ENCODE measurements at regions not wholly inside any gene's neighbourhood (a gene's known extent, or its start where the extent isn't known, plus 50 kb on each side); places are given as distances from the start of the nearest gene placed in this dataset.

DNA sequence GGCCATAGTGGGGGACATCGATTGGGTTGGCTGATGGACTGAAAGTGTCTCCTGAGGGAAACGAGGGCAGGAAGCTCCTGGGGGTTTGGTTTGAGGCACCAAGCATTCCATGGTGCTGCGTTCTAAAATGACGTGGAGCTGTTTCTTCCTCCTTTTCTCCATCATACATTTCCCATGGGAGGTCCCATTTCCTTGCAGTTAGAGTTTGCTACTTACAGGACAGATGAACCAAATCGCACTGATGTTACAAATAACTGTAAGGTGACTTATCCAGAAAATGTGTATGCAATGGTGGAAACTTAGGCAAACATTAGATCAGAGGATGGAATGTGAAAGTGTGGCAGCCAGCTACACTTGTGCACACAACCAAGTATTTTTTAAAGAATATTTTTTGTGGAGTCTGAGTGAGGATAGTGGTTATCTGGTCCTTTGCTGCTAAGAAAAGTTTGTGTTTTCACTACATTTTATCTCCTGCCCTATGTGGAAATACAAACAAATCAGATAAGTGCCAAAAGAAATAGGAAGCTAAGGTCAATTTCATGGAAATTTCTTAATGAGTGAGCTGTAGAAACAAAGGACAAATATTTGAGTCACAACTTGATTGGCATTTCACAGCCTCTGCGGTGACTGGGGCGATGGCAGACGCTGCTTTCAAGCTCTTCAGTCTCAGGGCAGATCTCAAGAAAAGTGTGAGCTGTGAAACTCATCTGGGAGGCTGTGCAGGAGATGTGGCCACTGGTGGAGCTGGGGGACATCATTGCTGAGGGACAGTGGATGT is 256.2 kb downstream of the TSN start:
- CTCF ChIA-PET: no interaction called here

GRCh38 chr2:122018736-122019135 is 263.3 kb downstream of the TSN start:
- H3K27ac ChIP-seq: no peak overlapping the region
- ChIA-PET POLR2A (ENCODE audit: low non-redundant PET) (no interaction called here), CTCF (no interaction called here)
- DNase-seq (ENCODE audit: low spot score): no peak
- TF ChIP-seq, protein P1, sequence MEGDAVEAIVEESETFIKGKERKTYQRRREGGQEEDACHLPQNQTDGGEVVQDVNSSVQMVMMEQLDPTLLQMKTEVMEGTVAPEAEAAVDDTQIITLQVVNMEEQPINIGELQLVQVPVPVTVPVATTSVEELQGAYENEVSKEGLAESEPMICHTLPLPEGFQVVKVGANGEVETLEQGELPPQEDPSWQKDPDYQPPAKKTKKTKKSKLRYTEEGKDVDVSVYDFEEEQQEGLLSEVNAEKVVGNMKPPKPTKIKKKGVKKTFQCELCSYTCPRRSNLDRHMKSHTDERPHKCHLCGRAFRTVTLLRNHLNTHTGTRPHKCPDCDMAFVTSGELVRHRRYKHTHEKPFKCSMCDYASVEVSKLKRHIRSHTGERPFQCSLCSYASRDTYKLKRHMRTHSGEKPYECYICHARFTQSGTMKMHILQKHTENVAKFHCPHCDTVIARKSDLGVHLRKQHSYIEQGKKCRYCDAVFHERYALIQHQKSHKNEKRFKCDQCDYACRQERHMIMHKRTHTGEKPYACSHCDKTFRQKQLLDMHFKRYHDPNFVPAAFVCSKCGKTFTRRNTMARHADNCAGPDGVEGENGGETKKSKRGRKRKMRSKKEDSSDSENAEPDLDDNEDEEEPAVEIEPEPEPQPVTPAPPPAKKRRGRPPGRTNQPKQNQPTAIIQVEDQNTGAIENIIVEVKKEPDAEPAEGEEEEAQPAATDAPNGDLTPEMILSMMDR (conservative IDR thresholded peaks at IDR 0.05; ENCODE audit: low read depth): no peak

More for the DNA sequence above, 256.2 kb downstream of the TSN start:
- TF ChIP-seq, protein P1 (conservative IDR thresholded peaks at IDR 0.05; ENCODE audit: low read depth): no peak
- POLR2A ChIA-PET (ENCODE audit: low non-redundant PET): no interaction called here
- H3K27ac ChIP-seq: no peak overlapping the region
- no peak for DNase-seq (ENCODE audit: low spot score)

DNA sequence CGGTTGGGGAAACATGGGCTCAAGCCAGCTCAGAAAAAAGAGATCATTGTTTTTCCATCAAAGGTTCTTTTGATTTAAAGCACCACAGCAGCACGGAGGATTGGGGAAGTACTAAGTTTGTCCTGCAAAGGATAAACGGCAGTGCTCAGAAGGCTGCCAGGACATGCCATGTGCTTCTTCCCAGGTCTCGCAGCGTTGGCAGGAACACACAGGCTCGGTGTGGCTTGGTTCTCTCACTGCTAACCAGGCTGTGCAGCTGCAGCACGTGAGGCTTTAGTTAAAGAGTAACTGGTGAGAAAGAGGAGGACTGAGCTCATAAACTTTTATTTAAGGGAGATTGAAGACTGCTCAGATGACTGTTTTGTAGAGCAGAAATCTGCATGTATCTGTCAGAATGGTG is 264.3 kb downstream of the TSN start:
- H3K27ac ChIP-seq: no peak overlapping the region
- TF ChIP-seq, protein P1 (conservative IDR thresholded peaks at IDR 0.05; ENCODE audit: low read depth): no peak
- POLR2A ChIA-PET (ENCODE audit: low non-redundant PET): no interaction called here
- DNase-seq (ENCODE audit: low spot score): no peak
- CTCF ChIA-PET: interaction anchor here (0.6 kb wide), 1 partner anchor 183 kb away, joined by 3 read pairs; no protein-coding TSS in a partner anchor

DNA sequence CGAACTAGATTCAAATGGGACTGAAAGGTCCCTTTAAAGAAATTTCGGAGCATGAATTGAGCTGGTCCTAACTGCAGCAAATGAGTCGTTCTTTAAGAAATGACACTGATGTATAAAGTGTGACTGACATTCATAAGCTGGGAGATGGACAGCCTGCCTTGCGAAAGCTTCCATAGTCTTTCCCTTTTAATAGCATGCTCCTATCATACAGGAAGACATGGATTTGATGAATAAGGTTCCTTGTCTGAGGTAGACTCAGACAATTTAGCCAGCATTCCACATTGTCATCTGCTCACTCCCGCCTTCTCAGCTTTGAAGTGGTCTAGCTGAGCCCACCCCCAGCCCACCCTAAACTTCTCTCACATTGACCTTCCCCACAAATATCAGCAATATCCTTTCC is 264.9 kb downstream of the TSN start:
- TF ChIP-seq, protein P1 (conservative IDR thresholded peaks at IDR 0.05; ENCODE audit: low read depth): no peak
- CTCF ChIA-PET: interaction anchor here (0.6 kb wide), 1 partner anchor 183 kb away, joined by 3 read pairs; no protein-coding TSS in a partner anchor
- POLR2A ChIA-PET (ENCODE audit: low non-redundant PET): no interaction called here
- H3K27ac ChIP-seq: no peak overlapping the region
- no peak for DNase-seq (ENCODE audit: low spot score)

DNA sequence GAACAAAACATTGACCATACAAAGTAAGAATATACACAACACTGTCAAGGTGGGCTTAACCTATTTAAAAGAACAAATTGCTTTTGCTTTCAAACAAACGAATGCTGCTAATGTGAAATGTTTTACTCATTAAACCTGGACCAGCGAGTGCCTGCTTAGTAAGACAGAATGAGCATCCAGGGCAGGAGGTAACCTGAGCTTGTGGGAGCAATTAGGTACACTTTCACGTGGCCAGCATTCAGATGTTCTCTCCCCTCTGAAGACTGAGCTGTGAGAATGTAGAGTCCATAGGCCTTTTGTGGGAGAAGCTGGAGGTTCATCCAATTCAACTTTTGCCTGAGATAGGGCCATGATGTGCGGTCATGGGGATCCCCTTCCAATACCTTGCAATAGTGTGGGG is 266.5 kb downstream of the TSN start:
- TF ChIP-seq, protein P1 (conservative IDR thresholded peaks at IDR 0.05; ENCODE audit: low read depth): no peak
- no peak for DNase-seq (ENCODE audit: low spot score)
- ChIA-PET POLR2A (ENCODE audit: low non-redundant PET) (no interaction called here), CTCF (no interaction called here)
- no peak overlapping the region for H3K27ac ChIP-seq

DNA sequence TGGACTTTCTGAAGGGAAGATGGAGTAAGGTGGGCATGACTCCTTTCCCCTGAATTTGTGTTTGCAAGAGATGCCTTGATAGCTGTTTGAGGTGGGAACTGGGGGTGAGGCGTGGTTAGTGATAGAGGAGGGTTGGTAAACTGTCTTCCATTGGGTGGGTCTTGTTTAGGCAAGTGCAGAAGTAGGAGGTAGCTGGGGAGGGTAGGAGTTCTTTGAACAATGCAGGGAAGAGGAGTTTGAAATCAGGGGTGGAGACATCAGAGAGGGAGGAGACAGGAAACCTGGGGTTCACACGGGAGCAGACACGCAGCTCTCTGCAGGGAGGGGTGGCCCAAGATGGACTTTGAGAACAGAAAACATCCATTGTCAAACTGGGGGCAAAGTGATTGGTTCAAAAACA is 267.1 kb downstream of the TSN start:
- TF ChIP-seq, protein P1 (conservative IDR thresholded peaks at IDR 0.05; ENCODE audit: low read depth): no peak
- ChIA-PET POLR2A (ENCODE audit: low non-redundant PET) (no interaction called here), CTCF (no interaction called here)
- no peak for DNase-seq (ENCODE audit: low spot score)
- H3K27ac ChIP-seq: no peak overlapping the region
